Stimulated activated CD8-positive, alpha-beta memory T cell treated with anti-CD3 and anti-CD28 coated beads, Interleukin-7, amount 100 ng/mL, for 4 hours (primary cell): ENCODE measurements at regions not wholly inside any gene's neighbourhood (a gene's known extent, or its start where the extent isn't known, plus 50 kb on each side); places are given as distances from the start of the nearest gene placed in this dataset.
"Not testable (repeated sequence)": the region's sequence is repeated elsewhere in the genome, so short reads cannot be mapped to it uniquely, and the experiment has no call there.

Source experiments
- DNase-seq, 2 donors: peaks; one replicate each; pipeline ENCODE4 v3.0.0-alpha.2; 2020; ENCODE audit warnings: low read depth in 2 of 2

GRCh38 chrX:66914080-66914479, 275.2 kb upstream of the EDA2R start:
- no peak for DNase-seq

GRCh38 chrX:66912417-66912816, 273.5 kb upstream of the EDA2R start:
- no peak for DNase-seq

GRCh38 chrX:66902081-66902480, 263.2 kb upstream of the EDA2R start:
- no peak for DNase-seq

- no peak for DNase-seq
These were observed 262.0 kb upstream of the EDA2R start for GRCh38 chrX:66900886-66901285.

- no peak for DNase-seq
These were observed 253.1 kb upstream of the EDA2R start for GRCh38 chrX:66892004-66892403.

GRCh38 chrX:66889418-66889817, 250.5 kb upstream of the EDA2R start:
- DNase-seq, result no peak

GRCh38 chrX:66882101-66882500, 243.2 kb upstream of the EDA2R start:
- DNase-seq, result no peak

GRCh38 chrX:66876776-66877175, 237.9 kb upstream of the EDA2R start:
- DNase-seq, result no peak

GRCh38 chrX:66872771-66873170, 233.9 kb upstream of the EDA2R start:
- no peak for DNase-seq

GRCh38 chrX:66863721-66864120, 224.8 kb upstream of the EDA2R start:
- no peak for DNase-seq

- DNase-seq, result no peak
These were observed 194.5 kb upstream of the EDA2R start for GRCh38 chrX:66833426-66833825.

- DNase-seq, result no peak
These were observed 176.3 kb upstream of the EDA2R start for GRCh38 chrX:66815227-66815626.

GRCh38 chrX:66794514-66794913, 155.6 kb upstream of the EDA2R start:
- not testable (repeated sequence) for DNase-seq

GRCh38 chrX:66766318-66766717, 127.4 kb upstream of the EDA2R start:
- no peak for DNase-seq

- DNase-seq, result no peak
These were observed 121.8 kb upstream of the EDA2R start for GRCh38 chrX:66760651-66761050.

- no peak for DNase-seq
These were observed 117.8 kb upstream of the EDA2R start for GRCh38 chrX:66756717-66757116.

GRCh38 chrX:66751136-66751782, 112.4 kb upstream of the EDA2R start:
- no peak for DNase-seq

- not testable (repeated sequence) for DNase-seq
These were observed 105.6 kb upstream of the EDA2R start for GRCh38 chrX:66744519-66744918.

GRCh38 chrX:66731398-66731797, 92.5 kb upstream of the EDA2R start:
- DNase-seq, result no peak

GRCh38 chrX:66728818-66729271, 90.0 kb upstream of the EDA2R start:
- DNase-seq, result peak in 1 of 2 donors; percentile 0

GRCh38 chrX:66717926-66718325, 79.0 kb upstream of the EDA2R start:
- DNase-seq, result no peak

GRCh38 chrX:66698273-66699204, 59.7 kb upstream of the EDA2R start:
- no peak for DNase-seq

- DNase-seq, result not testable (repeated sequence)
These were observed 53.6 kb upstream of the EDA2R start for GRCh38 chrX:66692512-66692911.
